NT2/D1 (cell line): ENCODE measurements at regions not wholly inside any gene's neighbourhood (a gene's known extent, or its start where the extent isn't known, plus 50 kb on each side); places are given as distances from the start of the nearest gene placed in this dataset.

ENCODE experiments used
- DNase-seq: peaks from one replicate; pipeline ENCODE4 v3.0.0-alpha.2; 2011; ENCODE audit warnings: low read depth, low spot score
- H3K27me3 ChIP-seq: 2 replicates; pipeline ENCODE4 v1.6.0; 2011; ENCODE audit warnings: mild to moderate bottlenecking; ENCODE audit not compliant: insufficient read length, insufficient read depth
- H3K36me3 ChIP-seq: 2 replicates; pipeline ENCODE4 v1.6.1; 2011; ENCODE audit warnings: mild to moderate bottlenecking, low read length, mixed read lengths; ENCODE audit not compliant: insufficient read depth, insufficient read length
- H3K4me1 ChIP-seq: 2 replicates; pipeline ENCODE4 v1.5.1; 2011; ENCODE audit not compliant: insufficient read depth, insufficient read length
- H3K4me3 ChIP-seq: 2 replicates; pipeline ENCODE4 v1.5.1; 2011; ENCODE audit warnings: low read depth; ENCODE audit not compliant: insufficient read length
- H3K9ac ChIP-seq: 2 replicates; pipeline ENCODE4 v1.6.0; 2011; ENCODE audit warnings: low read depth; ENCODE audit not compliant: insufficient read length
- H3K9me3 ChIP-seq: 2 replicates; pipeline ENCODE4 v1.5.1; 2011; ENCODE audit warnings: mild to moderate bottlenecking, low read length; ENCODE audit not compliant: insufficient read depth
- SUZ12 ChIP-seq: IDR thresholded peaks from 2 replicates; pipeline ENCODE4 v1.6.1; 2011; ENCODE audit not compliant: insufficient read length, insufficient read depth; ENCODE audit errors: extremely low read depth
- YY1 ChIP-seq: IDR thresholded peaks from 2 replicates; pipeline ENCODE4 v1.6.1; 2011; ENCODE audit not compliant: insufficient read length, insufficient read depth
- ZNF274 ChIP-seq: IDR thresholded peaks from 2 replicates; pipeline ENCODE4 v1.6.1; 2011; ENCODE audit warnings: mild to moderate bottlenecking, low read depth, low read length

GRCh38 chr1:147463022-147463421 lies 78.3 kb upstream of the BCL9 start:
- Histone ChIP-seq H3K27me3 (no peaks in the 10 kb centered on the region), H3K4me1 (no peaks in the 10 kb centered on the region), H3K36me3 (no peaks in the 10 kb centered on the region), H3K9me3 (peaks cover 17% of the 10 kb centered on the region), H3K4me3 (no peak overlapping the region), H3K9ac (no peak overlapping the region)
- DNase-seq = no peak
- TF ChIP-seq YY1 (no peak), SUZ12 (no peak), ZNF274 (no peak)

- H3K9ac ChIP-seq = no peak overlapping the region
- H3K36me3 ChIP-seq = no peaks in the 10 kb centered on the region
- DNase-seq = no peak
- H3K4me3 ChIP-seq = no peak overlapping the region
- H3K4me1 ChIP-seq = no peaks in the 10 kb centered on the region
- no peaks in the 10 kb centered on the region for H3K27me3 ChIP-seq
- TF ChIP-seq ZNF274 = no peak
- TF ChIP-seq SUZ12 = no peak
- TF ChIP-seq YY1 = no peak
- H3K9me3 ChIP-seq = peaks cover 17% of the 10 kb centered on the region
Measured at GRCh38 chr1:147466543-147466942, 74.8 kb upstream of the BCL9 start.

GRCh38 chr1:147470079-147470478 lies 71.2 kb upstream of the BCL9 start:
- H3K9ac ChIP-seq = no peak overlapping the region
- TF ChIP-seq YY1 (no peak), ZNF274 (no peak), SUZ12 (no peak)

GRCh38 chr1:147472489-147472888 lies 68.8 kb upstream of the BCL9 start:
- H3K9ac ChIP-seq = no peak overlapping the region
- no peaks in the 10 kb centered on the region for H3K9me3 ChIP-seq
- no peaks in the 10 kb centered on the region for H3K4me1 ChIP-seq
- DNase-seq = no peak
- no peaks in the 10 kb centered on the region for H3K36me3 ChIP-seq
- no peak for TF ChIP-seq ZNF274
- TF ChIP-seq SUZ12 = no peak
- TF ChIP-seq YY1 = no peak
- H3K4me3 ChIP-seq = no peak overlapping the region
- H3K27me3 ChIP-seq = no peaks in the 10 kb centered on the region

More at GRCh38 chr1:147470079-147470478, 71.2 kb upstream of the BCL9 start:
- Histone ChIP-seq H3K4me3 (no peak overlapping the region), H3K27me3 (no peaks in the 10 kb centered on the region), H3K36me3 (no peaks in the 10 kb centered on the region), H3K4me1 (no peaks in the 10 kb centered on the region), H3K9me3 (peaks cover 17% of the 10 kb centered on the region)
- DNase-seq = no peak

GRCh38 chr1:147472966-147473732 lies 68.2 kb upstream of the BCL9 start:
- Histone ChIP-seq H3K4me1 (no peaks in the 10 kb centered on the region), H3K9ac (no peak overlapping the region), H3K36me3 (no peaks in the 10 kb centered on the region), H3K9me3 (no peaks in the 10 kb centered on the region), H3K4me3 (no peak overlapping the region), H3K27me3 (no peaks in the 10 kb centered on the region)
- no peak for DNase-seq
- no peak for TF ChIP-seq ZNF274
- no peak for TF ChIP-seq YY1
- no peak for TF ChIP-seq SUZ12

GRCh38 chr1:147473733-147474049 lies 67.6 kb upstream of the BCL9 start:
- TF ChIP-seq ZNF274 (no peak), YY1 (no peak), SUZ12 (no peak)
- H3K27me3 ChIP-seq = no peaks in the 10 kb centered on the region

GRCh38 chr1:147475488-147475887 lies 65.8 kb upstream of the BCL9 start:
- no peak overlapping the region for H3K9ac ChIP-seq
- H3K4me1 ChIP-seq = no peaks in the 10 kb centered on the region
- no peaks in the 10 kb centered on the region for H3K27me3 ChIP-seq
- H3K4me3 ChIP-seq = no peak overlapping the region
- TF ChIP-seq ZNF274 = no peak
- TF ChIP-seq YY1 = no peak
- no peak for TF ChIP-seq SUZ12
- H3K9me3 ChIP-seq = no peaks in the 10 kb centered on the region
- no peaks in the 10 kb centered on the region for H3K36me3 ChIP-seq
- no peak for DNase-seq

More at GRCh38 chr1:147473733-147474049, 67.6 kb upstream of the BCL9 start:
- no peaks in the 10 kb centered on the region for H3K9me3 ChIP-seq
- no peak overlapping the region for H3K4me3 ChIP-seq
- no peak overlapping the region for H3K9ac ChIP-seq
- no peaks in the 10 kb centered on the region for H3K36me3 ChIP-seq
- no peaks in the 10 kb centered on the region for H3K4me1 ChIP-seq
- no peak for DNase-seq

- H3K9ac ChIP-seq = no peak overlapping the region
- no peaks in the 10 kb centered on the region for H3K36me3 ChIP-seq
- no peaks in the 10 kb centered on the region for H3K4me1 ChIP-seq
- no peak for DNase-seq
- no peak overlapping the region for H3K4me3 ChIP-seq
- H3K9me3 ChIP-seq = no peaks in the 10 kb centered on the region
- no peaks in the 10 kb centered on the region for H3K27me3 ChIP-seq
- TF ChIP-seq SUZ12 (no peak), YY1 (no peak), ZNF274 (no peak)
Measured at GRCh38 chr1:147478521-147478920, 62.8 kb upstream of the BCL9 start.
